ENCODE measurements at regions not wholly inside any gene's neighbourhood (a gene's known extent, or its start where the extent isn't known, plus 50 kb on each side); places are given as distances from the start of the nearest gene placed in this dataset.
"Not testable (repeated sequence)": the region's sequence is repeated elsewhere in the genome, so short reads cannot be mapped to it uniquely, and the experiment has no call there.

GRCh38 chr14:25461780-25462179 lies 411.8 kb upstream of the STXBP6 start:
- H3K36me3 ChIP-seq, result no peaks in the 10 kb centered on the region
- H3K4me1 ChIP-seq, result no peaks in the 10 kb centered on the region
- TF ChIP-seq, protein P1, sequence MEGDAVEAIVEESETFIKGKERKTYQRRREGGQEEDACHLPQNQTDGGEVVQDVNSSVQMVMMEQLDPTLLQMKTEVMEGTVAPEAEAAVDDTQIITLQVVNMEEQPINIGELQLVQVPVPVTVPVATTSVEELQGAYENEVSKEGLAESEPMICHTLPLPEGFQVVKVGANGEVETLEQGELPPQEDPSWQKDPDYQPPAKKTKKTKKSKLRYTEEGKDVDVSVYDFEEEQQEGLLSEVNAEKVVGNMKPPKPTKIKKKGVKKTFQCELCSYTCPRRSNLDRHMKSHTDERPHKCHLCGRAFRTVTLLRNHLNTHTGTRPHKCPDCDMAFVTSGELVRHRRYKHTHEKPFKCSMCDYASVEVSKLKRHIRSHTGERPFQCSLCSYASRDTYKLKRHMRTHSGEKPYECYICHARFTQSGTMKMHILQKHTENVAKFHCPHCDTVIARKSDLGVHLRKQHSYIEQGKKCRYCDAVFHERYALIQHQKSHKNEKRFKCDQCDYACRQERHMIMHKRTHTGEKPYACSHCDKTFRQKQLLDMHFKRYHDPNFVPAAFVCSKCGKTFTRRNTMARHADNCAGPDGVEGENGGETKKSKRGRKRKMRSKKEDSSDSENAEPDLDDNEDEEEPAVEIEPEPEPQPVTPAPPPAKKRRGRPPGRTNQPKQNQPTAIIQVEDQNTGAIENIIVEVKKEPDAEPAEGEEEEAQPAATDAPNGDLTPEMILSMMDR (IDR thresholded peaks at IDR 0.05; ENCODE audit: borderline replicate concordance), result no peak
- H3K27me3 ChIP-seq (ENCODE audit: low read depth), result no peaks in the 10 kb centered on the region
- H3K4me3 ChIP-seq, result no peak overlapping the region
- no peaks in the 10 kb centered on the region for H3K9me3 ChIP-seq (replicated peaks)
- DNase-seq, result no peak
- intact Hi-C loops (cut with micrococcal nuclease), result no loop called here
- no peak overlapping the region for H3K27ac ChIP-seq (replicated peaks)

DNA sequence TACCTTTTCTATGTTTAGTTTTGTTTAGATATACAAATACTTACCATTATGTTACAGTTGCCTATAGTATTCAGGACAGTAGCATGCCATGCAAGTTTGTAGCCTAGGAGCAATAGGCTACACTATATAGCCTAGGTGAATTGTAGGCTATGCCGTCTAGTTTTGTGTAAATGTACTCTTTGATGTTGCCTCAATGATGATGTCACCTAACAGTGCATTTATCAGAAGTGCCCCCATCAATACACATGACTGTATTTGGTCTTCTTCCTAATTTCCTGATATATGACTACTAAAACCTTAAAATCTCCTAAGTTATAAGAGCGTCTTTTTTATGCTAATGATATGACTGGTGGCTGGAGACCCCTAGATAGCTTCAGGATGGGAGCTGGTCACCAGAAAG lies 394.4 kb upstream of the STXBP6 start:
- intact Hi-C loops (cut with micrococcal nuclease), result no loop called here
- no peaks in the 10 kb centered on the region for H3K36me3 ChIP-seq
- H3K27ac ChIP-seq (replicated peaks), result no peak overlapping the region
- no peaks in the 10 kb centered on the region for H3K27me3 ChIP-seq (ENCODE audit: low read depth)
- DNase-seq, result no peak
- H3K9me3 ChIP-seq (replicated peaks), result peaks cover 4% of the 10 kb centered on the region
- no peaks in the 10 kb centered on the region for H3K4me1 ChIP-seq
- H3K4me3 ChIP-seq, result no peak overlapping the region
- TF ChIP-seq, protein P1 (IDR thresholded peaks at IDR 0.05; ENCODE audit: borderline replicate concordance), result no peak

DNA sequence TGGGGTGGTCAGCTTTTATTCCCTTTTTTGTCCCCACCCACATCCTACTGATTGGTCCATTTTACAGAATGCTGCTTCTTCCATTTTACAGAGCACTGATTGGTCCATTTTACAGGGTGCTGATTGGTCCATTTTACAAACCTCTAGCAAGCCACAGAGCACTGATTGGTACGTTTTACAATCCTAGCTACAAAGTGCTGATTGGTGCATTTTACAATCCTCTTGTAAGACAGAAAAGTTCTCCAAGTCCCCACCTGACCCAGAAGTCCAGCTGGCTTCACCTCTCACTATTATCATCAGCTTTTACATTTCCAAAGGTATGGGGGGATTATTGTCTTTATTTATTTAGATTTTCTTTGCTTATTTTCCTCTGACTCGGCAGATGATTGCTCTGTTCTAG lies 390.4 kb upstream of the STXBP6 start:
- H3K27ac ChIP-seq (replicated peaks); H3K27me3 ChIP-seq (ENCODE audit: low read depth); H3K4me1 ChIP-seq; DNase-seq; H3K9me3 ChIP-seq (replicated peaks); H3K4me3 ChIP-seq; intact Hi-C loops (cut with micrococcal nuclease); H3K36me3 ChIP-seq: not testable (repeated sequence)

- H3K36me3 ChIP-seq, result no peaks in the 10 kb centered on the region
- no peak for DNase-seq
- H3K9me3 ChIP-seq (replicated peaks), result peaks cover 22% of the 10 kb centered on the region
- no peaks in the 10 kb centered on the region for H3K4me1 ChIP-seq
- intact Hi-C loops (cut with micrococcal nuclease), result no loop called here
- no peaks in the 10 kb centered on the region for H3K27me3 ChIP-seq (ENCODE audit: low read depth)
- TF ChIP-seq, protein P1 (IDR thresholded peaks at IDR 0.05; ENCODE audit: borderline replicate concordance), result no peak
- no peak overlapping the region for H3K4me3 ChIP-seq
- H3K27ac ChIP-seq (replicated peaks), result no peak overlapping the region
Observed at GRCh38 chr14:25436906-25437305, 387.0 kb upstream of the STXBP6 start.

DNA sequence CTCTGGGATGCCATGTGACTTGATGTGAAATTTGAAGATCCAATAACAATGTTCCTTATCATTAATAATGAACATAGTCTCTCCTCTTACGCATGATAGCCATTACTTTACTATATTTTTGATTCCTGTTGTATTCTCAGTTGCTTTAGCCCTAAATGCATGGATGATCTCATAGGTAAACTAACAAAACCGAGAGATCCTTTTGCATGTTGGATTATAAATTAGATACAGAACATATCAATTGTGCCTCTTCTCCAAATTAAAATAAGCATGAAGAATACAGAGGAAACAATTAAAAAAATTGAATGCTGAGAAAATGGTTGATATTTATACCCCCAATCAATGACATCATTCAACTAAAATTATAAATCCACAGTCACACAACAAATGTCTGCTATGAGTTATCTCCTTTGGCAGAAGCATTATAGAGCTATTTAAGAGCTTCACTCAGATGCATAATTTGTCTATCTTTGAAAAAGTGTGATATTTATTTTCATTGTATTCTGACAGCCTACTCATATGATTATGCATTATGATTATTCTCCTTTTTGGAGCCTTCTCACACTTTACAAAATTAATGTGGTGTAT lies 386.4 kb upstream of the STXBP6 start:
- TF ChIP-seq, protein P1 (IDR thresholded peaks at IDR 0.05; ENCODE audit: borderline replicate concordance), result no peak
- Histone ChIP-seq H3K27me3 (ENCODE audit: low read depth) (no peaks in the 10 kb centered on the region), H3K36me3 (no peaks in the 10 kb centered on the region), H3K27ac (replicated peaks) (no peak overlapping the region), H3K4me1 (no peaks in the 10 kb centered on the region), H3K9me3 (replicated peaks) (peaks cover 22% of the 10 kb centered on the region), H3K4me3 (no peak overlapping the region)
- no peak for DNase-seq
- intact Hi-C loops (cut with micrococcal nuclease), result no loop called here

- Histone ChIP-seq H3K4me3 (no peak overlapping the region), H3K27me3 (ENCODE audit: low read depth) (no peaks in the 10 kb centered on the region), H3K36me3 (no peaks in the 10 kb centered on the region), H3K9me3 (replicated peaks) (peaks cover 18% of the 10 kb centered on the region), H3K27ac (replicated peaks) (no peak overlapping the region), H3K4me1 (no peaks in the 10 kb centered on the region)
- intact Hi-C loops (cut with micrococcal nuclease), result no loop called here
- no peak for DNase-seq
- TF ChIP-seq, protein P1 (IDR thresholded peaks at IDR 0.05; ENCODE audit: borderline replicate concordance), result no peak
Observed at GRCh38 chr14:25431211-25432076, 381.5 kb upstream of the STXBP6 start.
